ENCODE measurements at regions not wholly inside any gene's neighbourhood (a gene's known extent, or its start where the extent isn't known, plus 50 kb on each side); places are given as distances from the start of the nearest gene placed in this dataset.
"Not testable (repeated sequence)": the region's sequence is repeated elsewhere in the genome, so short reads cannot be mapped to it uniquely, and the experiment has no call there.

DNA sequence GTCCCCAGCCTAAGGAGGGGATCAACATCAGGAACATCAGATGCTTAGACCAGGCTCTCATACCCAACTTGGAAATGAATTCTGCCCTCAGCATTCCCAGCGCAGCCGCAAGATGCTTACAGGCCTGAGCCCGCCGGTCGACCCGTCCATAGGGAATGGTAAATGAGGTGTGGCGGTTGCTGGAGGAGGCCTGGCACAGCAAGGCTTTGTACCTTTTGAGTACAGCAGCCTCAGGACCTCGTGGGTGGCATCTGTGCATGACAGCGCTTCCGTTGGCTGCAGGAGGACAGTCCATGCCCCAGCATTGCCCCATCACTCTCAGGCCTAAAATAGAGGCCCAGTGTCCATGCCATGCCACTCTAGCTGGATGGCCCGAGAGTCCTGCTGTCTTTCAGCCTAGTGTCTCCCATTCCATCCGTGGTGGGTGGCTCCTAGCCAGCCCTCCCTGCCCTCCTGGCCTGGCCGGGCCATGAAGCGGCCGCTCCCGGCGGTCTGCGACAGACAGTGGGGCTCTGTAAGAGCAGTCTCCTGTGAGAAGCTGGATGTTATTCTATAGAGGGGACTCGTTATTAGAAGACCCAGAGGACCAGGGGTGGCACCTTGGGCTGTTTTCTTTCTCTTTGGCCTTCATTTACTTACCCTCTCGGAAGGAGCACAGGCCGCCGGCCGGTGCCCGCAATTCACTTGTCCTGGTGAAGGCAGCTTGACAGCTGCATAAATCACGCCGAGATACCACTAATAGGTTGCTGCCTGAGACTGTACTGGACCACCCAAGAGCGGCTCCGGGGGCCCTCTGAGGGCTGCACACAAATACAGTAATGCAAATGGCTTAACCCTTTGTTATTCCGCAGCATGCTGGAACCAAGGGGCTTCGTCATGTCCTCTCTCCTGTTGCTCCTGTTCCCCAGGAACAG, 223.5 kb upstream of the TUT7 start:
- intact Hi-C loops (cut with micrococcal nuclease), result no loop called here

- intact Hi-C loops (cut with micrococcal nuclease), result no loop called here
Observed at GRCh38 chr9:86575825-86576525, 221.8 kb upstream of the TUT7 start.

GRCh38 chr9:86575137-86575536, 220.9 kb upstream of the TUT7 start:
- intact Hi-C loops (cut with micrococcal nuclease), result no loop called here

DNA sequence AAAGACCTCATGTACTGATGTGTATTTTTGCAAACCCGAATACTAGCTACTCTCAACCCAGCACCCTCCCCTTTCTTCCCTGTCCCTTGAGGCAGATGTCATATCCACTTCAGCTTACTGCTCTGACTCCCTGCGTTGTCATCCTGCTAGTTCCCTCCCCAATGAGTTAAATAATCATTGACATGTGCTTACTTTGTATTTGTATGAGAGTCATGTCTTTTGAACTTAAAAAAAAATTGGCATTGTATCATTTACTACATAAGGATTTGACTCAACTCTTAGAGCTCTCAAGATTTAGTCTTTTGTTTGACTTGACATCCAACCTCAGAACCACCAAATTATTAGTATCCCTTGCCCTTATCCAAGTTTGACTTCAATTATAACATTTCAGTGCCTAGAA, 219.7 kb upstream of the TUT7 start:
- intact Hi-C loops (cut with micrococcal nuclease), result no loop called here

- intact Hi-C loops (cut with micrococcal nuclease), result no loop called here
Observed at GRCh38 chr9:86572904-86573303, 218.7 kb upstream of the TUT7 start.

- intact Hi-C loops (cut with micrococcal nuclease), result not testable (repeated sequence)
Observed at GRCh38 chr9:86565603-86566002, 211.4 kb upstream of the TUT7 start.

- intact Hi-C loops (cut with micrococcal nuclease), result no loop called here
Observed at GRCh38 chr9:86563936-86564335, 209.7 kb upstream of the TUT7 start.

GRCh38 chr9:86563350-86563749, 209.1 kb upstream of the TUT7 start:
- intact Hi-C loops (cut with micrococcal nuclease), result no loop called here

- intact Hi-C loops (cut with micrococcal nuclease), result no loop called here
Observed at GRCh38 chr9:86562691-86563090, 208.5 kb upstream of the TUT7 start.

- intact Hi-C loops (cut with micrococcal nuclease), result no loop called here
Observed at GRCh38 chr9:86557918-86558317, 203.7 kb upstream of the TUT7 start.

GRCh38 chr9:86557063-86557766, 203.0 kb upstream of the TUT7 start:
- intact Hi-C loops (cut with micrococcal nuclease), result no loop called here

DNA sequence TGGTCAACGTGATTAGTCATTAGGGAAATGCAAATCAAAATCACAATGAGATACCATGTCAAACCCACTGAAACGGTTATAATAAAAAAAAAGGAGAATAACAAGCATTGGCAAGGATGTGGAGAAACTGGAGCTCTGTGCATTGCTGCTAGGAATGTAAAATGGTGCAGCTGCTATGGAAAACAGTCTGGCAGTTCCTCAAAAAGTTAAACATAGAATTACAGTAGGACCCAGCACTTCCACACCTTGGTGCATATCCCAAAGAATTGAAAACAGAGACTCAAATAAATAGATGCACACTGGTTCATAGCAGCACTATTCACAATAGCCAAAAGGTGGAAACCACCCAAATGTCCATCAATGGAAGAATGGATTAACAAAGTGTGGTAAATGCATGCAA, 201.5 kb upstream of the TUT7 start:
- intact Hi-C loops (cut with micrococcal nuclease), result no loop called here

DNA sequence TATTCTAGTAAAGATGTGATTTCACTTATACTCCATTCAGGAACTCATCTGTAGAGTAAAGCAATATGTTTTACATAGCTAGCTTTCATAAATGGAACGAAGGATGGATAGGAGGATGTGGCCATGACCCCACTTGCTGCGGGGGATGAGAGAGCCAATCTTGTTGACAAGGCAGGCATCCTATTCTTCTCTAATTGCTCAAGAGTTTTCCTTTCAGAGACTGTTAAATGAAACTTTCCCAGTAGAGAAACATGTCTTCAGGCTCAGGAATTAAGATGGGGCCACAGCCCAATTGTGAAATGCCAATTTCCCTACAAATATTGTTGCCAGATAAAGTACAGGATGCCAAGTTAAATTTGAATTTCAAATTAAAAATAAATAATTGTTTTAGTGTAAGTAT, 196.2 kb upstream of the TUT7 start:
- intact Hi-C loops (cut with micrococcal nuclease), result no loop called here

GRCh38 chr9:86549920-86550319, 195.7 kb upstream of the TUT7 start:
- intact Hi-C loops (cut with micrococcal nuclease), result no loop called here

DNA sequence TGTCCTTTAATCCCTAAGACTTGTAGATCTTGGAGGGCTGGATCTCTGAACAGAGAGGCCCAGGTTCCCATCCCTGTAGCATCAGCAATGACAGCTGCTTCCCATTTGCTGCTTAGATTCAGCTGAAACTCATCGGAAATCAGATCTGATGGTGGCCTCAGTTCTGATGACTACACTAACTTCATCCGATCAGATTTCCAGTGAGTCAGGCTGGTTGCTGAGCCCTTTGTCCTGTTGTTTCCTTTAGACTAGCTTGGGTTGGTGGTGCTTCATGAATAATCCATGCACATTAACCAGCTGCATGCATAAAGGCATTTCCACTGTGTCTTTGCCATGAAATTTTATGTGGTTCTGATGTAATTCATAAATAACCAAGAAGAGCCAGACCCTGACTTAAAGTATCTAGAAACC, 195.2 kb upstream of the TUT7 start:
- intact Hi-C loops (cut with micrococcal nuclease), result no loop called here

- intact Hi-C loops (cut with micrococcal nuclease), result no loop called here
Observed at GRCh38 chr9:86548220-86548619, 194.0 kb upstream of the TUT7 start.

- intact Hi-C loops (cut with micrococcal nuclease), result no loop called here
Observed at GRCh38 chr9:86547571-86547970, 193.4 kb upstream of the TUT7 start.

GRCh38 chr9:86546712-86547111, 192.5 kb upstream of the TUT7 start:
- intact Hi-C loops (cut with micrococcal nuclease), result no loop called here

- intact Hi-C loops (cut with micrococcal nuclease), result no loop called here
Observed at GRCh38 chr9:86545090-86545489, 190.9 kb upstream of the TUT7 start.

- intact Hi-C loops (cut with micrococcal nuclease), result no loop called here
Observed at GRCh38 chr9:86541014-86541570, 186.9 kb upstream of the TUT7 start.

GRCh38 chr9:86535406-86535915, 181.3 kb upstream of the TUT7 start:
- intact Hi-C loops (cut with micrococcal nuclease), result no loop called here

All from T-helper 2 cell treated with Interferon-gamma antibody and Interleukin-4, amounts not matched to agents 100 ng/mL and 5 ng/mL, for 36 hours (primary cell).